HG03575 (cell line): ENCODE measurements at regions not wholly inside any gene's neighbourhood (a gene's known extent, or its start where the extent isn't known, plus 50 kb on each side); places are given as distances from the start of the nearest gene placed in this dataset.

ENCODE experiments used
- ATAC-seq: cut with Tn5 transposase; IDR thresholded peaks from one replicate; pipeline ENCODE4 v1.9.1; 2021; ENCODE audit not compliant: unreplicated experiment, insufficient number of reproducible peaks, low FRiP score; ENCODE audit errors: extremely low read depth

DNA sequence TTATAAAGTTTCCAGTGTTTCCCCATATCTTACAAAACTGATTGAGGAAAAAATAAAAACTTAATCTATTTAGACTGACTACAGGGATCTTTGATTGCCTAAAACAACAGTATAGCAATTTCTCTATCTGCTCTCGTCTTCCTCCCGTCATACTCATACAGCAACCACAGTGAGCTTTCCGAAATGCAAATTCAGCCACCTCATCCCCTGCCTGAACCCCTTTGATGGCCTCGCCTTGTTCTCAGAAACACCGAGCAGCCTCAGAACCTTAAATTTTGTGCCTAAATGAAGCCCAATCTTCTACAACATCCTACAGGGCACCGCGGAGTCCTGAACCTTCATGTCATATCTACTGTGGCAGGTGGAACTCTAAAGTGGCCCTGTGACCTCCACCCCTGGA is 223.7 kb upstream of the TMEM132C start:
- no peak for ATAC-seq

- ATAC-seq: no peak
These were observed 219.5 kb upstream of the TMEM132C start for GRCh38 chr12:128047266-128048060.

DNA sequence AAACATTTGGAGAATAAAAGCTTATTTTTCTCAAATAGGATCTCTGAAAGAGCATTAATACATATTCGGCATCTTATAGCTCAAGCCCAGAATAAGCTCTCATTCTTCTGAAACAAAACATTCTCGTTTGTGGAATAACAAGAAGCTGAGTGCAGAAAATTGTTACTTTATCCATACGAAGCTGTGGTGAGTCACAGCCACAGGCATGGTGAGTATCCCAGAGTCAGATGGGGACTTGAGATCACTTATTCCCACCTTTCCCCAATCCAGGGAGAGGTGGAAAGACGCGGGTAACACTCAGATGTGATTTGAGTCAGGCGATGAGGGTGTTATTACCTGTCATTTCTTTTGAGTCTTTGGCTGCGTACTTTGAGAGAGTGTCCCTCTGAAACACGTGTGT is 214.6 kb upstream of the TMEM132C start:
- no peak for ATAC-seq

DNA sequence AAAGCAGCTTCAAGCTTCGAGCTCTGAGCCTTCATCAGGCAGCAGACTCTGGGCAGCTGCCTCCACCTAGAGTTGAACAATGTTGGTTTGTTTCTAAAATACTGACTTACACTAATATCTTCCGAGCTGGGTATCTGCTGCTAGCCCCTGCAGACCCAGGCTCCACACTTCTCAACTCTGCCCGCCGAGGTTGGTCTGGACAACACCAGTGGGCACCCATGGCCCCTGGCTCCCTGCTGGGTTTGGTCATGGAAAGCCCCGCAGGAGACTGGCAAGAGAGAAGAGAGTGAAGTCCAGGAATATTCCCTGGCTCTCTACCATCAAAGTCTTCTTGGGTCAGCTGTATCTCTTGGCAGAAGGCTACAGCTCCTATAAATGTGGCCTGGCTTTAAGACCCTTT is 214.2 kb upstream of the TMEM132C start:
- no peak for ATAC-seq

DNA sequence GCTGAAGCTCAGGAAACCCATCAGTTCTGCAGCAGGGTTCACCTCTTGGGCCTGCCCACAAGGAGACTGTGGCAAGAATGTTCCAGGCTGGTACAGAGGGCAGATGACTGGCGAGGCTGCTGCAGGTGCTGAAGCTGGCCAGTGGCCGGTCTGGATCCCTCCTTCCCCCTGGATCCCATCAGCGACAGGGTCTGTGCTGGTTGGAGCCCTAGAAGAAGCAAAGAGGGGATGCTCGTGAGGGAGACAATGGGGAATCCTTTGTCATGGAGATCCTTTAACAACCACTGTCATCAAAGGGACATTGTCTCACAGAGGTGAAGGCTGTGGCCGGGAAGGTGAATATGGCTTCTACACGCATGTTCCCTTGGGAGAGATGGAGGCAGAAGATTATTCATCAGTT is 211.4 kb upstream of the TMEM132C start:
- ATAC-seq: no peak

DNA sequence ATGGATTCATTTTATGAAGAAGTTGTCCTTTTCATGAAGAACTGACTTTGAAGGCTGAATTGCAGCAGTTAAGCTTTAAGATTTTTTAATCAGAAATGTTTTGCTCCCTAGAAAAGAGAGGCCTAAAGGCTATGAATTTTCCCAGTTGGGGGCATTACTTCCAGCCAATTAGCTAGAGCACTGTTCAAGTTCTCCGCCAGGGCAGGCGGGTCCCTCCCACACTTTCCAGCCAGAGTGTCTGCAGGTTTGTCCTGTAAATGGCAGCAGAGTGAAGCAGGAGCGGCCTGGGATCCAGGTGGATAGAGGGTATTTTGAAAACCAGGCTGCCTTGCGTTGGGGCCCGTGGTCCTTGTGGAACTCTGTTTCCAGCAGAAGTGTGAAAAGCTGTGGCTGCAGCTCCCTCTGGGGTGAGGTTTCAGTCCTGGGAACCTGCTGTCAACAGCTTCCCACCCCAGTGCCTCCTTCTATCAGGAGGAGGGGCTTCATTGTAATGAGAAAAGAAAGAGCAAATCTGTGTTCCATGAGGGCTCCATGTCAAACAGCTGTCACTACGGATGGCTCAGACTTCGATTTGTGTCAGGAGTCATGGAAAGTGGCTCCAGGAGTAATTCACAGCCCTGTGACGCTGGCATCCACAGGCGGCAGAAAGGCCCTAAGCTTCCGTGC is 210.7 kb upstream of the TMEM132C start:
- ATAC-seq: no peak

DNA sequence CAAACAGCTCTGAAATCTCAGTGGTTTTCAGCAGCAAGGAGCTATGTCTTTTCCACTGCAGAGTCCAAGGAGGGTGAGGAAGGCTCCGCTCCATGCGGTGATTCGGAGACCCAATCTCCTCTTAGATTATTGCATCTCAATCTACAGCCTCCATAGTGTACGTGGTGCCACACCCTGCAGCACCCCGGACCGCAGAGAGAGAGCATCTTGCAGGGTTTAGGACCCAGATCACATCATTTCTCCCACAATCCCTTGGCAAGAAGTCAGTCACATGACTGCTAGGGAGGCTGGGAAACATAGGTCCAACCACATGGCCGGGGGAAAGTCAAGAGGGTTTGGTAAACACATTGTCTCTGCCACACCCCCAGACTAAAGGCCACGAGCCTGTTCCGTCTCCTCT is 209.4 kb upstream of the TMEM132C start:
- ATAC-seq: no peak

GRCh38 chr12:128059621-128060370 is 207.2 kb upstream of the TMEM132C start:
- no peak for ATAC-seq

DNA sequence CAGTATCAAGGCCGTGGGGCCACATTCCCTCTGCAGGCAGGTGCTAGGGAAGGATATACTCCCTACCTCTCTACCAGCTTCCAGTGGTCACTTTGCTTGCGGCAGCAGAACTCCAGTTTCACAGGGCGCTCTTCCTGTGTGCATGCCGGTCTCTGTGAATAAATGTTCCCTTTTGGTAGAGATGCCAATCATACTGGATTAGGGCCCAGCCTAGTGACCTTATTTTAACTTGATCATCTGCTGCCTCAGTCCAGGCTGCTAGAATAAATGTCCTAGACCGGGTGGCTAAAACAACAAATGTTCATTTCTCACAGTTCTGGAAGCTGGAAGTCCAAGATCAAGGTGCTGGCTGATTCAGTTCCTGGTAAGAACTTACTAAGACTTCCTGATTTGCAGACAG is 198.8 kb upstream of the TMEM132C start:
- no peak for ATAC-seq

DNA sequence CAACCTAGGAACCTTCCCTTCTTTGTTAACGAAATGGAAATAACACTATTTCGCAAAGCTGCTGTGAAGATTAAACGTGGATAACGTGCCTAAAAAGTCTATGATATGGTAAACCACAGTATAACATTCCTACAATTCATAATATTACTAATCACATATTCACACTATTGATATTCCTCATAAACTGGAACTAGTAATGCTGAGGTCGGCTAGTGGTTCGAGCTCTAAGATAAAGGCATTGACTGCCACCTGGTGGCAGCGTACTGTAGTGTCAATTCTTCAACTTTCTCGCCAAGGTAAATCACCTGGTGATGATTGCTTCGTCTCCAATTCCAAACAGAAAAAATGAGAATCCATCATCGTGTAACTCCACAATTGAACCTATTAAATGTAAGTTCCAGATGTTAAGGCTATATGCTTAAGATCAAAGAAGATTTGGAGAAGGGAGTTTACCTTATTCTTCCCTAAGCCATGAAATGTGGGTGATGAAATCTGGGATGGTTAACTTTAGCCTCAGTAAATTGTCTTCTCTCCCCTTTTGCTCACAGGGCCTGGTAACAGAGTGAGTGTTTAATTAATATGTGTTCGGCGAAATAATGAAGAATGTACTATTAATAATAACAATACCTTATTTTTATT is 197.5 kb upstream of the TMEM132C start:
- ATAC-seq: peak; percentile 61

- ATAC-seq: no peak
These were observed 193.0 kb upstream of the TMEM132C start for GRCh38 chr12:128073937-128074336.

DNA sequence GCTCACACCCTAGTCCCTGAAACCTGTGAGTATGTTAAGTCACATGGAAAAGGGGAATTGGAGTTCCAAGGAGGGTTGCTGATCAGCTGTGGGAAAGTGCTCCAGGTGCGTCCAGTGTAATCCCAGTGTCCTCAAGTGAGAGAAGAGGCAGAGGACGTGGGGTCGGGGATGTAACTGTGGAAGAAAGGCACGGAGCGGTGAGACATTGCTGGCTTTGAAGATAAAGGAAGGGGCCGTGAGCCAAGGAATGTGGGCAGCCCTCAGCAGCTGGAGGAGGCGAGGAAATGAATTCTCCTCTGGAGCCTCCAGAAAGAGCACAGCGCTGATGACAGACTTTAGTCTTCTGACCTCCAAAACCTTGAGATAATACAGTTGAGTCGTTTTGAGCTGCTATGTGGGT is 191.6 kb upstream of the TMEM132C start:
- no peak for ATAC-seq

GRCh38 chr12:128076188-128076587 is 190.8 kb upstream of the TMEM132C start:
- ATAC-seq: no peak

DNA sequence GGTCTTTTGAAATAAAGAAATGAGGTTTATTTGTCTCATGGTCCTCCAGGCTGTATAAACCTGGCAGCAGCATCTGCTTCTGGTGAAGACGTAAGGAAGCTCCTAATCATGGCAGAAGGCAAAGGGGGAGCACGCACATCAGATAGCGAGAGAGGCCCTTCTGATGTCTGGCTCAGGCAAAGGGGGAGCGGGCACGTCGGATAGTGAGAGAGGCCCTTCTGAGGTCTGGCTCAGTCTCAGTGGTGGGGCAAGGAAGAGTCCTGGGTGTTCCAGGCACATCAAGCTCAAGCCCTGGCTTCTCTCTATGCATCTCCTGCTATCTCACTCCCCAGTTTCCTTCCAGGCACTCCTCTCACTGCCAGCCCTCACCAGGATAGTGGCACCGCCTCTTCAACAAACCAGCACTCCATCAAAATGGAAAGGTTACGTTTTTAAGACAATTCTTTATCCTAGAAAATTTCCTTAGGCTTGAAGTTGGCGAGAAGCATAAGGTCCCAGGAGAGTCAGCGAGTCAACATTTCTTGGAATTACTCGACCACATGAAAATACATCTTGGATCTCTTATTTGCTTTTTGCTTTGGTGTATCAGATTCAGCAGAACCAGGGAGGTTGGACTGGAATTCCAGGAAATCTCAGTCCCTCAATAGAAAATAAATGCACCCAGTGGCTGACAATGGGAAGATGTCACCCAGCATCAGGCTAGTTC is 189.6 kb upstream of the TMEM132C start:
- ATAC-seq: no peak

GRCh38 chr12:128077917-128078298 is 189.1 kb upstream of the TMEM132C start:
- no peak for ATAC-seq

- no peak for ATAC-seq
These were observed 188.5 kb upstream of the TMEM132C start for GRCh38 chr12:128078301-128078971.

- ATAC-seq: no peak
These were observed 187.5 kb upstream of the TMEM132C start for GRCh38 chr12:128079446-128079845.

DNA sequence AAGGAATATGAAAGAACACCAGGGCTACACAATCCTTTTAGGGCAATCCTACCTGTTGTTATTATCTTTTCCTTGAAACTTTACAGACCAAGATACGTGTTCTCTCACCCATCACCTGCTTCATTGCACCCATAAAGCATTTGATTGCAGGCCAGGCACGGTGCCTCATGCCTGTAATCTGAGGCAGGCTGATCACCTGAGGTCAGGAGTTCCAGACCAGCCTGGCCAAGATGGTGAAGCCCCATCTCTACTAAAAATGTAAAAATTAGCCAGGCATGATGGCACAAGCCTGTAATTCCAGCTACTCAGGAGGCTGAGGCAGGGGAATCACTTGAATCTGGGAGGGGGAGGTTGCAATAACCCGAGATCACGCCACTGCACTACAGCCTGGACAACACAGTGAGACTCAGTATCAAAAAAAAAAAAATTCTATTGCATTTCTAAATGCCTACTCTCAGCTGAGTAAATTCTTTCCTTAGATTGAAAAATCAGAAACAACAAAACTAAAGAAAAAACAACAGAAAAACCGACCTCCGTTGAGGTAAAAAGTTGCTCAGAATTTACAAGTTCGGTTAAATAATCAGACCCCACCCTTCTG is 183.7 kb upstream of the TMEM132C start:
- ATAC-seq: no peak
